GM21447 (cell line): ENCODE measurements at regions not wholly inside any gene's neighbourhood (a gene's known extent, or its start where the extent isn't known, plus 50 kb on each side); places are given as distances from the start of the nearest gene placed in this dataset.
A peak's percentile ranks its signal among the peaks of the same experiment; 100 is the strongest.

ENCODE experiments used
- ATAC-seq: cut with Tn5 transposase; IDR thresholded peaks from one replicate; pipeline ENCODE4 v1.9.1; 2021; ENCODE audit not compliant: unreplicated experiment

DNA sequence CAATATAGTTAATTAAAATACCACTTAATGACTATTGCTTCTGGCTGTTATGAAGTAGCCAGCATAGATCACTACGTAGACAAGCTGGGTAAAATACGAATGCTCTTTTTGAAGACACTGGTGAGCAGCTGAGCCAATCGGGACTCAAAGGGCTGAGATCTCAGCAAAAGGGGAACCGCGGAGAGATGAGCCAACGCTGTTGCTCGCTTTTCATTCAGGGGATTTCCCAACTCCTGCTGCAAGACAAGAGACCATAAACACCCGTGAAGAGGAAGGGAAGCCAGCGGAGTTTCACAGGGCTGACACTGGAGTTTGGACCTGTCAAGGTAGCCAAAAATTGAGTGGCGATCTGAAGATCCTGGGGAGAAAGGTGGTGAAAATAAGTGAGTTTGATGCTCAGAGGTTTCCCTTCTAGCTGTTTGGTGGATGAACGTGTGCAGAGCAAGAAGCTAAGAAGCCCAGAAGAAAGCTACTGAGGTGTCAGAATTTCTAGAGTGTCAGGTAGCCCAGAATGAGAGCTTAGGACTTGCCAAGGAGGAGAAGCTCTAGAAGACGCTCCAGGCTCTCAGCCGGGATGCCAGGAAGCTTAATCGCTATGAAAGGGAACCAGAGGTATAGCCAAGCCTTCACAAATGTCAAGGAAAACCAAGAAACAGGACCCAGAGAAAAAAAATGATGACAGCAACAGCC, 79.6 kb upstream of the RNU6ATAC start:
- ATAC-seq: no peak

DNA sequence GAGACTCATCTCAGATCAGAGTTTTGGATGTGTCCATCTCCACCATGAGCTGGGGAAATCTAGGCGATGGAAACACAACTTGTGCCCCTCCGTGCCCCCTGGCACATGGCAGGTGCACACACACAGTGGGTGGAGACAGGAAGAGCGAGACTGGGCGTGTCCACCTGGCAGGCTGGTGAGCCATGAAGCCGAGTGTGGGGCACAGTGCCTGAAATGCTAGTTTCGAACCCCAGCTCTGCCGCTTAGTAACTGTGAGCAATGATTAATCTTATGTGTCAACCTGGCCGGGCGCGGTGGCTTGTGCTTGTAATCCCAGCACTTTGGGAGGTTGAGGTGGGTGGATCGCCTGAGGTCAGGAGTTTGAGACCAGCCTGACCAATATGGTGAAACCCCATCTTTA, 80.8 kb upstream of the RNU6ATAC start:
- no peak for ATAC-seq

DNA sequence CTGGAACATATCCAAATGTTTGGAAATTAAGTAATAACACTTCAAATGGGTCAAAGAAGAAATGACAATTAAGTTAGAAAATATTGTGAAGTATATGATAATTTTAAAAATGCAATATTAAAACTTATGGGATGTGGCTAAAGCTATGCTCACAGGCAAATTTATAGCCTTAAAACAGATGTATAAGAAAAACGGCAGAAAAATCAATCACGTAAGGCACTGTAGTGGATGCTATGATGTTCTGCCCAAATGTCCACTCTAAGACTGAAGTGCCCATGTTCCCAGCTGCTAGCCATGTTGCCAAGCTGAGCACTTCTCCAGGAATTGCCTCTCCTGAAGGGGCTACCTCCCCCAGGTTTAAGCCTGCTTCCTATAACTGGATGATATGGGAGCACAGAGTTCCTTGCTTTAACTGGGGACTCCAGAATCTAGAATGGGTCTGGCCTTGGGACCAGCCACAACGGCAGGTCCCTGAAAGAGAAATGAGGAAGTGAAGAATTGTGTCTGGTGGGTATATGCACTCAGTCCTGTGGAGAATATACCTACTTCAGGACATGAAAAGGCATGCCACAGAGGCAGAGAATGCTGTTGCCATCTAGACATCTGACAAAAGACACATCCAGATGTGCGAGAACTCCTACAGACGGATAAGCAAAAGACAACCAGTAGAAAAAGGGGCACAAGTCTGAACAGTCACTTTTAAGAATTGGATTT, 78.2 kb upstream of the RXRA start:
- no peak for ATAC-seq

DNA sequence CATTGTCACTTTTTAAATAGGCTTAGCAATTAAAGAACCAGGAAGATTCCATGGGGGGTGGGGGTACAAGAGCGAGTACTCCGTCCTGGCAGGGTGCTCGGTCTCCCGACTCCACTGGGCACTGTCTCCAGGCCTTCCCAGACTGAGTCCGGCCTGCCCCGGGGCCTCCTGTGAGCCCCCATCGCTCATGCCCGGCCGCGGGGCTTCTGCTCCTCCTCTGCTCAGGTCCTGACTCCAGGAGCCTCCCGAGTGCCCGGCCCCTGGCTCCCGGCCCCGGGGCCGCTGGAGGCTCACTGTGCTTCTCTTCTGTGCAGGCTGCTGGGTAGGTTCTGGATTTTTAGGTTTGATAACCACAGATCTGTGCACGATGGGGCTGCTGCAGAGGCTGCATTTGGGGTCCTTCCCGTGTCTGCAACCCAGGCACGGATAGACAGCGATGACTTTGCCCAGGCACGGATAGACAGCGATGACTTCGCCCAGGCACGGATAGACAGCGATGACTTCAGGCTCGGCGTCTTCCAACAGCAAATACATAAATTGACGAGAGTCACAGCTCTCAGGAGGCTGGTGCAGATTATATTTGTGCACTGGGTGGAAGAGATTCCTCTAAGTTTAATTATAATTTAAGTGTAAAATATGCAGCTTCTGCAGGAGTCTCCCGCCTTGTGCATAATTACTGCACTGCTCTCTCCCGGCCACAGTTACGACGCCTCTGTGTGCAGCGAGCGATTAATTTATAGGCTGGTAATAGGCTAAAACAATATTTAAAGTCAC, 74.8 kb upstream of the RXRA start:
- no peak for ATAC-seq

DNA sequence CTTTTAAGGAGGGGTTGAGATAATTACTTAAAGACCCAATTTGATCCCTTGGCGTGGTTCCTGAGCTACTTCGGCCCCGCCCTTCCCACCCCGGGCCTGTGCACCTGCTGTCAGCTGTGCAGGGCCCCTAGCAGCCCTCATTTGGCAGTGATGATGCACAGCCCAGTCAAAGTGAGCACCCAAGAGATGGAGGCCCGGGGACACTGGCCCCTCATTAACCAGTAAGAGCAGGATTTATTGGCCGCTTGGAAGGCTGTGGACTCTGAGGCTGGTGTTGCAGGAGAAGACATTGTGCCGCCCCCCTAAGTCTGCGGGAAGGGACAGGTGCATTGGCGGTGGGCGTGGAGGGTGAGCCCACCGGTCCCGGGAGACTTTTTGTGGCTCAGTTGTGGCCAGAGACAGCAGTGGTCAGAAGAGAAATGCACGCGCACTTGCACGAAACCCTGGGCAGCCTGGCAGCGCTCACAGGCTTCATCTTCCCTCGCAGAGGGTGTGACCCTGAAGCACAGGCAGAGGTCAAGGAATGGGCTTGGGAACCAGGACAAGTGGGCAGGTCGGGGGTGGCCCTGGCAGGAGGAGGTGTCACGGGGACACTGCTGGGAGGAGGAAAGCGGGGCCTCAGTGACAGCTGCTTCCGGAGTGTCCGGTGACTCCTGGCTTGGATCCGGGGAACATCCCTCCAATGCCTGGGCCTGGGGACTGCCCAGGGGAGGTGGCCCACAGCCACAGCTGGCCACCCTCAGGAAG, 74.0 kb upstream of the RXRA start:
- ATAC-seq: no peak

GRCh38 chr9:134253606-134254205, 72.5 kb upstream of the RXRA start:
- no peak for ATAC-seq

- no peak for ATAC-seq
Observed at GRCh38 chr9:134258332-134258731, 67.9 kb upstream of the RXRA start.

GRCh38 chr9:134258828-134259546, 67.3 kb upstream of the RXRA start:
- no peak for ATAC-seq

DNA sequence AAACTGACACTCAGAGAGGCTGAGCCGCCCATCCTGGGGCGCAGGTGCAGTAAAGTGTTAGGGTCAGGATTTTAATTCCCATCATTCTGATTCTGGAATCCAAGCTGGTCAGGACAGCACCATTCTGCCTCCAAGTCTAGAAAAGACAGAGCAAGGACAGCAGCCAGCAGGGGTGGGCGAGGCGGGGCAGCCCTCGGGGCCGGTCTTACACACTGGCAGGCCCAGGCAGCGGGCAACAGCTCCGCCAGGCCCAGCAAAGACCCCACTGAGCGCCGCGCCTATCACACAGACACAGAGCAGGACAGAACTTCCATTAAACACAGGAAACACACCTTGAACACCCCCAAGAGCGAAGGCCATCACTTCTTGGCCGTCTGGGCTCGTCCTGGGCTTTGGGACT, 66.5 kb upstream of the RXRA start:
- no peak for ATAC-seq

- no peak for ATAC-seq
Observed at GRCh38 chr9:134260801-134261200, 65.5 kb upstream of the RXRA start.

- no peak for ATAC-seq
Observed at GRCh38 chr9:134262035-134262434, 64.2 kb upstream of the RXRA start.

DNA sequence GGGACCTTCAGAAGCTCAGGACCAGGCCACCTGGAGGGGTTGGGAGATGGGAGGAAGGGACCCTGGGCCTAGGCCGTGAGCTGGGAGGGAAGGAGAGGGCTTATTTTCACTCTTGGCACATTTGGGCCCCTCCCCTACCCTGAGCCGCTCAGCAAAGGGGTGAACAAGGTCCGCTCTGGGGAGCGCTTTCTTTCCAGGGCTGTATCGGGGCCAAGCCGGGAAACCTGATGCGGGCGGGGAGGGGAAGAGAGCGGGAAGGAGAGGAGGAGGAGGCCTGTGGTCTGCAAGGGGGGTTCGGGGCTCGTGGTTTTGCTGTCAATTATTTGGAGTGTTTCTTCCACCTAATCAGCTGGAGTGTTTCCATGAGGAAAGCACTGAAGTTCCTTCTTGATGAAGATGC, 62.7 kb upstream of the RXRA start:
- no peak for ATAC-seq

DNA sequence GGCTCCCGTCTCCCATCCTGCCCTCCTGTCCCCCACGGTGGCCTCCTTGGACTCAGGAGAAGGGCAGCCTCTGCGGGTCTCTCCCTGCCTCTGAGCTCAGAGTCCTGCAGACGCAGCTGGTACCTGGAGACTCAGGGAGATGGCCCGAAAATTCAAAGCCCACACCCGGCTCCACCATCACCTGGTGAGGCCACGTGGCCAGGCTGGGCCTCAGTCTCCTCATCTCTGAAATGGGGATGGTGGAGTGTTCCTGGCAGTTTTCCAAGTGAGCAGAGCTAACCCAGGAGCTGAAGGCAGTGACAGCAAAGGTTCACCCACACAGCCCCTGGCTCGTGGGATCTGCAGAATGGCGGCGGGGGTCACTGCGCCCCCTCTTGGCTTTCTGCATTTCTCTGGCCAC, 62.1 kb upstream of the RXRA start:
- ATAC-seq: no peak

GRCh38 chr9:134265078-134265477, 61.2 kb upstream of the RXRA start:
- ATAC-seq: no peak

GRCh38 chr9:134266418-134266817, 59.8 kb upstream of the RXRA start:
- no peak for ATAC-seq

DNA sequence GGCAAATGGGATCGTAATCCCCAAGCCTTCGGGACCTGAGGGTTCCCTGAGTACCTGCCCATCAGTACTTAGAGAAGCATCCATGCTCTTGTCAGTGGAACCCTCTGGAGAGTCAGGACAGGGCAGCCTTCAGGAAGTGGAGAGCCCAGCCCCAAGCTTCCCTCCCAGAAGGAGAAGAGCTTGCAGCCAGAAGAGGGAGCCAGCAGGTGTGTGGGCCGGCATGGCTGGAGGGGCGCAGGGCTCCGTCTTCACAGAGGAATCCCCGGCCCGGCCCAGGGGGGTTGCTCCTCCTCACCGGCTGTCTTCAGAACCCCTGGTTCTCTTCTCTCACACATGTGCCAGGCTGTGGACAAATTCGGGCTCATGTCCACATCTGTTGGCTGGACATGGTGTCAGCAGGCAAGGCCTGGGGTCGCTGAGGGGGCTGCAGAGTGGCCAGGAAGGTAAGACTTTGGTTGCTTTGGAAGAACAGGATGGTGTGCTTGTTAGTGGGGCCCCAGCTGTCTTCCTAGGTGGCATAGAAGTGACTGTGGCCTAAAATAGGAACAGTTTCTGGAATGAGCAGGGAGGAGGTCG, 58.9 kb upstream of the RXRA start:
- ATAC-seq: no peak

DNA sequence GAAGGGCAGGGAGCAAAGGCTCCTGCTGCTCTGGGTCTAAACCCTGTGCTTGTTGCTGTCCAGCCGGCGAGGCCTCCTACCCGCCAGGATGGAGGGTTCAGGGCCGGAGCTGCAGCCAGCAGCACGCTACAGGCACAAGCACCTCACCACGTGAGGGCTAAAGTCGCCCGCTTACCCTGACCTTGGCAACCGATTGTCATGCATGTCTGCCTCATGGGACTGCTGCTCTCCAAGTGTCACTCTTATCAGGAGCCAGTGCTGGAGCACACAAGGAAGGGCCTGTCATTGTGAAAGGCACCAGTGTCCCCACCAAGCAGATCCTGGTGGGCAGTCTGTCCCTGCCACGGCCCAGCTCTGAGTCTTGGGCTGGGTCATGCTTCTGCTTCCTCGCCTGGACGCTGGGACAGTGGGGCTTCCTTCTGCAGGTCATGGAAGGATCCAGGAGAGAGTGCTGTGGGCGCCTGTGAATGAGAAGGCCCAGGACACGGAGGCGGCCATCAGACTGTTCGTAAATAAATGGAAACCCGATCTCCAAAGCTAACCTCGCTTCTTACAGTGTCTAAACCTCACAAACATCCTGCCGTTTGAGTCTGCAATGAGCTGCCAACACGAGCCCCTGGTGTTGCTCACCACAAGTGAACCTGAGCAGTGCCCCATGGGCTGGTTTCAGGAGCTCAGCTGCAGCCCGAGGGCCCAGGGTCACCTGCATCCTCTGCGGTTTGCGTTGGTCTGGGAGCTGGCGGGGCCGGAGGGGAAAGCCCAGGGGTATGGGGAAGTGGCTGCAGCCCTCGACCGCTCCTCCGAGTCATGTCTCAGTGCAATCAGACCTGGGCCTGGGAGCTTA, 58.2 kb upstream of the RXRA start:
- ATAC-seq: peak; percentile 81

DNA sequence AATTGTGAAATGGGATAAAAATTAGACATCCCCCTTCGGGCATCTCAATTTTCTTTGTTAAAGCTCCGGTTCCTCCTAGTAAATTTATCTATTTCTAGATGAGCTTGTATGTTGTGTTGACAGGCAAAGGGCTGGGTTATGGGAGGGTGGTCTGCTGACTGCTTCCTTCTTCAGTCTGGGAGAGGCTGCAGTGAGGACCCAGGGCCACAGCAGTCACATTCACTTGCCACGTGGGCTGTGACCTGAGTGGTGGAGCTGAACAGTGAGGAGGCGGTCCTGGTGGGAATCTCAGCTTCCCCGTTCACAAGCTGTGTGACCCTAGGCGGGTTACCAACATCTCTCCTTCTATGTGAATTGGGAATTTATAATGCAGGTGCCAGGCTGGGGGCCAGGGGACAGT, 57.5 kb upstream of the RXRA start:
- ATAC-seq: no peak
